ENCODE measurements at regions not wholly inside any gene's neighbourhood (a gene's known extent, or its start where the extent isn't known, plus 50 kb on each side); places are given as distances from the start of the nearest gene placed in this dataset.

DNA sequence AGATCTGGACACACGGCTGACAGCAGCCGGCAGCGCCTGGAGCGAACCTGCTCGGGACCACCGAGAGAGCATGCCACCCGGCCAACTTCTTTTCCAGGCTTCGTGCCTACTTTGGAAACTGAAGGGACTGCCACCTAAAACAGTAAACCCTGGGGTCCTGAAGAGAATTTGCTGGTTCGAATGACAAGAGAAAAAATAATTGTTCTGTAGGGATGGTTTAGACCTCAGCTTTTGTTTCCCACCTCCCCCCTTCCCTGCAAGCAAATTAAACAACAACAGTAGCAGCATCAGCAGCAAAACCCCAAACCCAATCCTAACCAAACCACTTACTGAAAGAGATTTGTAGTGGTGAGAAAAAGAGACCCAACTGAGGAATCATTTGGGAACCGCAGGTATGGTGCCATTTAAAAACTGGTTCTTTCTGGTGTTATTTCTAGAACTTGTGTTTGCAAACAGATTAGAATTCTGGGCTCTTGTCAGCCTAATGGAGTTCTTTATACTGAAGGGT, 105.6 kb downstream of the LEPR start:
- no TSS peak for BruUV-seq (replicated peaks)
- H4K91ac ChIP-seq (ENCODE audit: insufficient read depth, low read depth, low read length) = no peak overlapping the region
- no peak for DNase-seq
- H3K4ac ChIP-seq (ENCODE audit: low read depth, low read length) = no peak overlapping the region
- dilution Hi-C loops (cut with HindIII; ENCODE audit: low sequenced_read_pairs, unreplicated experiment) = no loop called here
- no peak overlapping the region; the same call in 1 of the 2 replicates for H3K4me3 ChIP-seq (ENCODE audit: insufficient read depth, low read depth, low read length)
- WGBS, 2 experiments (ENCODE audit: extremely low coverage in 2 of 2, insufficient read length in 1 of 2) = no CpG with 5 or more reads among the region's 10 CpGs
- POLR2A ChIA-PET (ENCODE audit: unreplicated experiment) = no interaction called here
- no peak overlapping the region for H2BK15ac ChIP-seq (ENCODE audit: low read depth, low read length)
- no peak overlapping the region for H2BK120ac ChIP-seq (ENCODE audit: low read depth, low read length)
- H3K27ac ChIP-seq (ENCODE audit: insufficient read depth, low read length) = no peak overlapping the region
- no peaks in the 10 kb centered on the region for H3K9me1 ChIP-seq (ENCODE audit: insufficient read depth, low read length)
- in situ Hi-C loops (cut with MboI; ENCODE audit: low sequenced_read_pairs) = no loop called here
- H4K5ac ChIP-seq (ENCODE audit: low read depth, low read length) = no peak overlapping the region
- H2BK5ac ChIP-seq (ENCODE audit: low read depth, low read length, poor library complexity, severe bottlenecking) = no peak overlapping the region
- H3K36me3 ChIP-seq (ENCODE audit: control insufficient read depth, insufficient read depth, low read length) = no peaks in the 10 kb centered on the region
- H2BK20ac ChIP-seq (ENCODE audit: low read depth, low read length) = no peak overlapping the region
- intact Hi-C loops (cut with micrococcal nuclease) = no loop called here
- H2AK5ac ChIP-seq (ENCODE audit: low read depth, low read length) = no peak overlapping the region
- H3K56ac ChIP-seq (ENCODE audit: extremely low read depth, insufficient read depth, low read length) = no peak overlapping the region
- H3K79me1 ChIP-seq (ENCODE audit: low read depth in 1 of 2, low read length in 2 of 2) = no peaks in the 10 kb centered on the region
- H2AFZ ChIP-seq (replicated peaks; ENCODE audit: low read length, poor library complexity) = no peak overlapping the region
- no peak overlapping the region for H3K18ac ChIP-seq (ENCODE audit: low read depth, low read length)
- H2AK9ac ChIP-seq (replicated peaks; ENCODE audit: low read depth, low read length, poor library complexity) = no peak overlapping the region
- no peak for ATAC-seq (ENCODE audit: low read depth)
- H3K14ac ChIP-seq (replicated peaks; ENCODE audit: low read depth, low read length) = no peak overlapping the region
- no peak overlapping the region for H3K9ac ChIP-seq (ENCODE audit: low read depth, low read length)
- TF ChIP-seq CHD1 (IDR thresholded peaks at IDR 0.05; ENCODE audit: low read depth, low read length) (no peak), POLR2A (IDR thresholded peaks at IDR 0.05; ENCODE audit: low read depth, low read length) (no peak), CEBPB (IDR thresholded peaks at IDR 0.05; ENCODE audit: low read depth, low read length) (no peak), RAD21 (IDR thresholded peaks at IDR 0.05; ENCODE audit: low read length) (no peak), MAZ (IDR thresholded peaks at IDR 0.05; ENCODE audit: borderline replicate concordance, low read depth, low read length) (no peak), FOS (IDR thresholded peaks at IDR 0.05; ENCODE audit: low read depth, low read length) (no peak), BHLHE40 (IDR thresholded peaks at IDR 0.05; ENCODE audit: low read depth, low read length) (no peak), NFE2L2 (IDR thresholded peaks at IDR 0.05; ENCODE audit: low read depth, low read length) (no peak), RCOR1 (IDR thresholded peaks at IDR 0.05; ENCODE audit: insufficient replicate concordance, low read length) (no peak), MAFK (IDR thresholded peaks at IDR 0.05; ENCODE audit: low read depth, low read length) (no peak), RFX5 (IDR thresholded peaks at IDR 0.05; ENCODE audit: low read depth, low read length) (no peak), SMC3 (IDR thresholded peaks at IDR 0.05; ENCODE audit: low read depth, low read length) (no peak)
- TF ChIP-seq, protein P1, sequence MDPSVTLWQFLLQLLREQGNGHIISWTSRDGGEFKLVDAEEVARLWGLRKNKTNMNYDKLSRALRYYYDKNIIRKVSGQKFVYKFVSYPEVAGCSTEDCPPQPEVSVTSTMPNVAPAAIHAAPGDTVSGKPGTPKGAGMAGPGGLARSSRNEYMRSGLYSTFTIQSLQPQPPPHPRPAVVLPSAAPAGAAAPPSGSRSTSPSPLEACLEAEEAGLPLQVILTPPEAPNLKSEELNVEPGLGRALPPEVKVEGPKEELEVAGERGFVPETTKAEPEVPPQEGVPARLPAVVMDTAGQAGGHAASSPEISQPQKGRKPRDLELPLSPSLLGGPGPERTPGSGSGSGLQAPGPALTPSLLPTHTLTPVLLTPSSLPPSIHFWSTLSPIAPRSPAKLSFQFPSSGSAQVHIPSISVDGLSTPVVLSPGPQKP (IDR thresholded peaks at IDR 0.05; ENCODE audit: borderline replicate concordance, low read depth, low read length) = no peak
- TF ChIP-seq, protein P2, sequence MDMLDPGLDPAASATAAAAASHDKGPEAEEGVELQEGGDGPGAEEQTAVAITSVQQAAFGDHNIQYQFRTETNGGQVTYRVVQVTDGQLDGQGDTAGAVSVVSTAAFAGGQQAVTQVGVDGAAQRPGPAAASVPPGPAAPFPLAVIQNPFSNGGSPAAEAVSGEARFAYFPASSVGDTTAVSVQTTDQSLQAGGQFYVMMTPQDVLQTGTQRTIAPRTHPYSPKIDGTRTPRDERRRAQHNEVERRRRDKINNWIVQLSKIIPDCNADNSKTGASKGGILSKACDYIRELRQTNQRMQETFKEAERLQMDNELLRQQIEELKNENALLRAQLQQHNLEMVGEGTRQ (IDR thresholded peaks at IDR 0.05; ENCODE audit: low read depth, low read length) = no peak
- no peak overlapping the region; the same call in 1 of the 2 replicates for H3K4me2 ChIP-seq (ENCODE audit: low read depth, low read length)
- CTCF ChIA-PET = no interaction called here
- no peak overlapping the region for H3K23ac ChIP-seq (ENCODE audit: low read depth, low read length)
- no peaks in the 10 kb centered on the region for H4K20me1 ChIP-seq (ENCODE audit: insufficient read depth, low read length)
- no peaks in the 10 kb centered on the region for H3K4me1 ChIP-seq (ENCODE audit: control insufficient read depth, insufficient read depth, low read length)
- H3K9me3 ChIP-seq (ENCODE audit: control insufficient read depth, insufficient read depth, low read length) = no peaks in the 10 kb centered on the region
- H4K8ac ChIP-seq (ENCODE audit: low read depth in 2 of 2, low read length in 2 of 2) = no peak overlapping the region
- H3K27me3 ChIP-seq (ENCODE audit: control insufficient read depth, insufficient read depth, low read length) = peaks cover 37% of the 10 kb centered on the region
